Large intestine (tissue), 3 donors: ENCODE measurements at regions not wholly inside any gene's neighbourhood (a gene's known extent, or its start where the extent isn't known, plus 50 kb on each side); places are given as distances from the start of the nearest gene placed in this dataset.

Experiments
- DNase-seq, 2 donors: peaks; one replicate each; pipeline versions ENCODE4 v3.0.0 to v3.0.0-alpha.2; 2013
- H3K27ac ChIP-seq: one replicate; pipeline ENCODE4 v1.5.1; 2013; ENCODE audit warnings: low read length
- H3K27me3 ChIP-seq: 2 replicates; pipeline ENCODE4 v1.6.1; 2013; ENCODE audit warnings: low read length; ENCODE audit not compliant: control insufficient read depth, insufficient read depth
- H3K36me3 ChIP-seq: 2 replicates; pipeline ENCODE4 v1.6.1; 2013; ENCODE audit warnings: low read length; ENCODE audit not compliant: control insufficient read depth, insufficient read depth
- H3K4me1 ChIP-seq: one replicate; pipeline ENCODE4 v1.6.1; 2013; ENCODE audit warnings: low read length; ENCODE audit not compliant: control insufficient read depth, insufficient read depth
- H3K4me3 ChIP-seq: one replicate; pipeline ENCODE4 v1.5.1; 2013; ENCODE audit warnings: low read length
- H3K9me3 ChIP-seq: one replicate; pipeline ENCODE4 v1.6.1; 2013; ENCODE audit warnings: mild to moderate bottlenecking, low read depth, low read length, moderate library complexity; ENCODE audit not compliant: control insufficient read depth
- WGBS: methylation state at CpG from one replicate; pipeline ENCODE4 v1.1.5; 2013; ENCODE audit warnings: low lambda C conversion rate; ENCODE audit not compliant: insufficient coverage; 5-methylcytosine and 5-hydroxymethylcytosine counted together

DNA sequence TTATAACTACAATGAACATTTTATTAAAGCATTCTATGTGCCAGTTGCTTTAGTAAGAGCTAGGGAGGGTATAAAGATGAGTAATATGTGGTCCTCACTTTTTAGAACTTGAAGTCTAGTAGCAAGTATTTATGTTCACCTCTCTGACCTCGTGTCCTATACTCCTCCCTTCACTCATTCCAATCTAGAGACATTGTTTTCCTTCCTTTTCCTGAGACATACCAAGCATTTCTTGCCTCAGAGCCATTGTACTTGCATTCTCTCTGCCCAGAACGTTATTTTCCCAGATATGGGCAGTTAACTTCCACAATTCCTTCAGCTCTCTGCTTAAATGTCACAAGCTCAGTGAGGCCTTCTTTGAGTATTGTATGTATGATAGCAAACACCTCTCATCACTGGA is 408.6 kb downstream of the PDCD6IP start:
- DNase-seq: no peak
- H3K9me3 ChIP-seq: no peaks in the 10 kb centered on the region
- peaks cover under 1% of the 10 kb centered on the region for H3K4me1 ChIP-seq
- WGBS: 67% methylated on average over 1 of the region's 2 CpGs
- no peaks in the 10 kb centered on the region for H3K27me3 ChIP-seq
- no peak overlapping the region for H3K4me3 ChIP-seq
- no peaks in the 10 kb centered on the region for H3K36me3 ChIP-seq
- no peak overlapping the region for H3K27ac ChIP-seq

DNA sequence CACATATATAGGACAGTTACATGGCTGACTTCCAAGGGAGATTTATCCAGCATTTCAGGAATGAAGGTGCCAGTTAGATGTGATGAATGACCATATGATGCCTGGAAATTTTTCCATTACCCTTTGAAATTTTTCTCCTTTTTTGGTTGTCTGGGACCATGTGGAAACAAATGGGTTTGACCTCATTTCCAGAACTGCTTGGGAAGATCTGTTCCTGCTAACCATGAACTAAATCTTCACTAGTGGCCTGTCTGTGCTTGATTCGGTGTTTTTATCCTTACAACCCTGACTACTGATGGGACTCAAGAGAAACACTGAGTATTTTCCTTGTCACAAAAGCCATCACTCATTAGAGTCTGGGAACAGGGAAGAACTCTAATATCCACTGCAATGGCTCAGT is 409.4 kb downstream of the PDCD6IP start:
- WGBS: no CpG with 5 or more reads among the region's 1 CpG
- Histone ChIP-seq H3K27ac (no peak overlapping the region), H3K27me3 (no peaks in the 10 kb centered on the region), H3K4me1 (peaks cover 8% of the 10 kb centered on the region), H3K9me3 (no peaks in the 10 kb centered on the region), H3K4me3 (no peak overlapping the region), H3K36me3 (no peaks in the 10 kb centered on the region)
- DNase-seq: no peak

DNA sequence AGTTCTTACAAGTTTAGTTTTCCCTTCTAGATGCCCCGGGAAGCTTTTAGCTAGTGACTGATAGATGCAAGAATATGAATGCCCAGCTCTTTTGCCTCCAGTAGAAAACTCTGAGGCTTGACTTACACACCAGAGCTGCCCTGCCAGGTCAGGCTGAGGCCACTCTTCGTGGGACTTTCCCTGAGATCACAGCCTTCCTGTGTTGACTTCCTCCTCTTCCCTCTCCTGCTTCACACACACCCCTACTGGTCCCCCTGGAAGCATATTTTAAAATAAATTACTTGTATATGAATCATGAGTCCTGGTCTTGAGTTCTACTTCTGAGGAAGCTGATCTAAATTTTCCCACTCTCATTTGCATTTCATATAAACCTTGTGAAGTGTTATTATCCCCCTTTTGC is 413.7 kb downstream of the PDCD6IP start:
- Histone ChIP-seq H3K4me3 (no peak overlapping the region), H3K4me1 (peaks cover 19% of the 10 kb centered on the region), H3K9me3 (no peaks in the 10 kb centered on the region), H3K27me3 (no peaks in the 10 kb centered on the region), H3K27ac (no peak overlapping the region), H3K36me3 (no peaks in the 10 kb centered on the region)
- WGBS: no CpG with 5 or more reads among the region's 2 CpGs
- DNase-seq: peak in 1 of 2 donors; percentile 16

DNA sequence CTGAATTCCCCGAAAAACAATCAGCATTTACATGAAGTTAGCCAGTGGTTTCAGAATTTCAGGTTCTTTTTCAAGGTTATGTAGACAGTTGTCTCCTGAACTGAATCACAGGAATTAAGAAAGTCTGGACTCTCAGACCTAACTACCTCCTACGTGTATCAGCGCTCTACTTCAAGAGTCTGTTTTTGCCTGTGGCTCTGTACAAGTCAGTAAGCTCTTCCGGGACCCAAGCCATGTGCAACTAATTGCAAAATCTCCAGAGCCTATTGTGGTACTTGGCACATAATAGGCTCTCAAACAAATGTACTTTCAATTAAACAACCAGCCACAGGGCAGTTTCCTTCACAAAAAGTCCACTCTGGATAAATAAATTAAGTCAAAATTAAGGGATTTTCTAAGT is 414.2 kb downstream of the PDCD6IP start:
- H3K9me3 ChIP-seq: no peaks in the 10 kb centered on the region
- H3K27ac ChIP-seq: peak overlapping the region; percentile 56
- no CpG with 5 or more reads among the region's 4 CpGs for WGBS
- peak in 1 of 2 donors; percentile 46 for DNase-seq
- no peaks in the 10 kb centered on the region for H3K36me3 ChIP-seq
- H3K4me3 ChIP-seq: no peak overlapping the region
- H3K27me3 ChIP-seq: no peaks in the 10 kb centered on the region
- H3K4me1 ChIP-seq: peaks cover 19% of the 10 kb centered on the region

DNA sequence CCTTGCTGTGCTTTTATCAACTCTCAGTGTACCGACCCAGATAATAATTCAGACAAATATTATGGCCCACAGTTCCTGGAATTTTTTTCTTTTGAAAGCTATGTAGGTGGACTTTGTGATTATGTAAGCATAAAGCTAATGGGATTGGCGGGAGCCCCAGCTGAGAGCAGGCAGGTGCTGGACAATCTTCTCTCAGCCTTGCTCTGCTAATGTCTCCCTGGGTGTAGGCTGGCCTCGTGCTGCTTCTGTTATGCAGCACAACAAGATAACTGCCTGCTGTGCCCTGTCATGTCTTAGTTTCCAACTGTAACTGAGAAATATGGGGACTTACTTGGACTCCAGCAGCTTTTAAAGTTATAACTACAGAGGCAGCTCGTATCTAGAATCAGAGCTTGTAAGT is 415.0 kb downstream of the PDCD6IP start:
- Histone ChIP-seq H3K27ac (peak overlapping the region; percentile 56), H3K27me3 (no peaks in the 10 kb centered on the region), H3K9me3 (no peaks in the 10 kb centered on the region), H3K4me3 (no peak overlapping the region), H3K4me1 (peaks cover 19% of the 10 kb centered on the region), H3K36me3 (no peaks in the 10 kb centered on the region)
- WGBS: 60% methylated on average over 1 of the region's 4 CpGs
- peak; percentile 78 to 91 for DNase-seq

DNA sequence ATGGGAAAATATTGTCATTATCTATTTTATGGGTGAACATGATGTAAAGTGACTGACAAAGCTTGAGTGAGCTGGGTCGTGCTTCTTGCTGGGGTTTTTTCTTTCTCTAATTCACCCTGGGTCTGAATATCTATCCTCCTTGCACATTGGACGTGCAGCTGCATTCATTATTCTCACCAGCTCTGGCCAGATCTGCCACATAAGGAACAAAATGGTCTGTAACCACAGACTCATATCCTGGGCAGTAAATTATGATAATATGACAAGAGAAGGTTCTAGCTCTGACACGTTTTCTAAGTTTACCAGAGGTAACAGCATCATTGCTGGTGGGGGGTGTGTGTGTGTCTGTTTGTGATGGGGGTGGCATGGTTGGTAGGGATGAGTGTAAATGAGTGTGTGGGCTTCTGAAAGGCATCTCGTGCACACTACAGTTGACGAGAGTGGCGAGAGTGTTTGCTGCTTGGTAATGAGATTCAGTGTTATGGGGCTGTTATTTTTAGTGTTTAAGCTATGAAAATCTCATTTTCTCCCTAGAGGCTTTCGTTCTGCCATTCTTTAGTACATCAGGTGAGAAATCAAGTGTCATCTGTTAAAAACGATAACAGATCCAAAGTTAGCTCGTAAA is 418.4 kb downstream of the PDCD6IP start:
- Histone ChIP-seq H3K4me1 (peaks cover 19% of the 10 kb centered on the region), H3K9me3 (no peaks in the 10 kb centered on the region), H3K27me3 (no peaks in the 10 kb centered on the region), H3K27ac (no peak overlapping the region), H3K36me3 (no peaks in the 10 kb centered on the region), H3K4me3 (no peak overlapping the region)
- no peak for DNase-seq
- 92% methylated on average over 2 of the region's 9 CpGs for WGBS

DNA sequence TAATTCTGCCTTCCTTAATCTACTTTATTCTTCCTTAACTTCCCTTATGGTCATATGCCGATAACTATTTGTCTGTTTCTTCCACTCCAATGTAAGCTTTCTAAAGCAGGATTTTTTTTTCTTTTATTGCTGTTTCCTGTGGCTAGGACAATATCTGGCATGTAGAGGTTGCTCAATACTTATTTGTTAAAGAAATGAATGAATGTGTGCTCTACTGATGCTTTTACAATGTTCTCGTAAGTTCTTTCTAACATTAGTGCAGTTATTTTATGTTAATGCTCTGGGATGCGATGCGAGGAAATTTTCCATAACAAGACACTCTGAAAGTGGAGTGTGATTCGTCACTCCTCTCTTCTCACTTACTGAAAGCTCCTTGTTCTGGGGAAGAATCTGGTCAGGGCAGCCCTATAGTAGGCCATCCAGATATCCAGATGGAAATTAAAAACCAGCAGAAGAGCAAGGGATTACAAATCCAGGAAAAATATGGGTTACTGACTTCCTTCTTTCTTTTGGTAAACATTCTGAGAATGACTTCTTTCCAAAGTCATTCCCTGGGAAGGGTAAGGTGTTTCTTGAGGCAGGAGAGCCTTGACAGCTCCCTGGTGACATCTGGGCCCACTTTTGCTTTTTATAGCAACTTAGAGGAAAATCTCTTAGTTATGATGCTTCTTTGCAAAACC is 420.4 kb downstream of the PDCD6IP start:
- DNase-seq: no peak
- H3K4me3 ChIP-seq: no peak overlapping the region
- no peaks in the 10 kb centered on the region for H3K9me3 ChIP-seq
- WGBS: 44% methylated on average over 2 of the region's 5 CpGs
- peaks cover 2% of the 10 kb centered on the region for H3K4me1 ChIP-seq
- H3K36me3 ChIP-seq: no peaks in the 10 kb centered on the region
- H3K27ac ChIP-seq: no peak overlapping the region
- H3K27me3 ChIP-seq: no peaks in the 10 kb centered on the region

DNA sequence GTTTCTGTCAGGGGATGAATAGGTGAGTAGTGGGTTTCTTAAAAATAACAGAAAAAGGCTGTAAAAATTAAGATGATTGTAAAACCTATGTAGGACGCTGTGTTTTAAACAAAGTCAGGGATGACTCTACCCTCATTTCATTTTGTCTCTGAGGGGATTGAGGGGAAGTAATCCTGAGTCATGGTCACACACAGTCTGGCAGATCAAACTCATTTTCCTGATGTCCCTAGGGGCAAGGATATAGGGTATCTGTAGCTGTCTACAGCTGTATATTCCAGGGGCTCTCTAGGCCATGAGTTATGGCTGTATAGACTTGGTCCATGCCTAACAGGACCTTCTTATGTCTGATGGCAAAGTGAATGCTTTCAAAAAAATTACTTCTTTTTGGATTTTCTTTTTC is 421.1 kb downstream of the PDCD6IP start:
- no peak for DNase-seq
- no peak overlapping the region for H3K4me3 ChIP-seq
- H3K36me3 ChIP-seq: no peaks in the 10 kb centered on the region
- H3K9me3 ChIP-seq: no peaks in the 10 kb centered on the region
- no peaks in the 10 kb centered on the region for H3K4me1 ChIP-seq
- no peak overlapping the region for H3K27ac ChIP-seq
- H3K27me3 ChIP-seq: no peaks in the 10 kb centered on the region
- WGBS: no CpG with 5 or more reads among the region's 1 CpG

DNA sequence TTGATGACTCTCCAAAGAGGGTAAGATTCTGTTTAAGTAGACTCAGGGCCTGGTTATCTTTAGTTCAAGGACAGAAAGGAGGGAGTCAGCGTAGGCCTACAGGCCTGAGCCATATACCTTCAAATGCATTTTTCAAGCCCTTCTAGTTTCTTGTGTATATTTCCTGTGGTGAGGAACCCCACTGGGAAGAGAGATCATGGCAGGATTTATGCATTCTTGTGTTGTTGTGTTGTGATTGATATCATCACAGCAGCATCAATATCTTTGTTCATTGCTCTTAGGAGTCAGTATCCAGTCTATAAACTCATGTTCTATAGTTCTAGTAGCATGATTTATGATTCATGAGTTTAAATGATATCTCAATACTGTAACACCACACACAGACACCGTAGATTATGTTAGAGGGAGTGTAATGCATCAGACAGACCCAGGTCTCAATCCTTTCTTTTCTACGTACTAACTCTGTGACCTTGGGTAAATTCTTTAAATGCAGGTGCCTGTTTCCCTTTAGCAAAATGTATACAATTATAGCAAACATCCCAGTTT is 427.5 kb downstream of the PDCD6IP start:
- Histone ChIP-seq H3K27ac (no peak overlapping the region), H3K9me3 (no peaks in the 10 kb centered on the region), H3K4me1 (no peaks in the 10 kb centered on the region), H3K4me3 (no peak overlapping the region), H3K36me3 (no peaks in the 10 kb centered on the region), H3K27me3 (no peaks in the 10 kb centered on the region)
- DNase-seq: no peak
- WGBS: 67% methylated on average over 1 of the region's 3 CpGs

DNA sequence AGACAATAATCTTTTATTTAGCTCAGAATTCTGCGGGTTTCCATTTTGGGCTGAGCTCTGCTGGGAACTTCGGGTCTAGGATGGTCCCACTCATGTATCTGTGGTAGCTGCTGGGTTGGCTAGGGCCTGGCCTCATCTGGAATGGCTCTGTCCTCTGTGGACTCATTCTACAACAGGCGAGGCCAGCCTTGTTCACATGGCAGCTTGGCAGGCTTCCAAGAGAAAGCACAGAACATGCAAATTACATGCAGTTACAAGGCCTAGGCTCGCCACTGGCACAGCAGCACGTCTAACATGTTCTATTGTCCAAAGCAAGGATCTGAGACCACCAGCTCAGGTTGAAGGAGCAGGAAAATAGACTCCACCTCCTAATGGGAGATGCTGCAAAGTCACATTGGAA is 431.4 kb downstream of the PDCD6IP start:
- no peaks in the 10 kb centered on the region for H3K9me3 ChIP-seq
- WGBS: no CpG with 5 or more reads among the region's 5 CpGs
- DNase-seq: peak; percentile 63 to 83
- H3K27ac ChIP-seq: no peak overlapping the region
- H3K4me1 ChIP-seq: no peaks in the 10 kb centered on the region
- H3K27me3 ChIP-seq: no peaks in the 10 kb centered on the region
- H3K36me3 ChIP-seq: no peaks in the 10 kb centered on the region
- H3K4me3 ChIP-seq: no peak overlapping the region

DNA sequence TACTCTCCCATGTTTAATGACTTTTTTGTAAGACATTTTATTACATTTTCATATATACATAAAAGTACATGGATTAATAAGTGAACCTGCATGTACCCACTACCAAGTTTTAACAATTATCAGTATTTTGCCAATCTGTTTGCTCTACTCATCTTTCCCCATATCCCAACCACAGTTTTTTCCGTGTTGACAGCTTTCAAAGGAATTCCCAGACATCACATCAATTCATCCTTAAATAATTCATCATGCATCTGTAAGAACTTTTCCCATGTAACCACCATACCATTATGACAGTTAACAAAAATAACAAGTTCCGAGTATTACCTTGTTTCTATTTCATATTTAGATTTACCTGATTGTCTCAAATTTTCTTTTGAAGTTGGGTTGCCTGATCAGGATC is 436.7 kb downstream of the PDCD6IP start:
- Histone ChIP-seq H3K27ac (no peak overlapping the region), H3K36me3 (no peaks in the 10 kb centered on the region), H3K4me1 (peaks cover under 1% of the 10 kb centered on the region), H3K27me3 (no peaks in the 10 kb centered on the region), H3K9me3 (no peaks in the 10 kb centered on the region), H3K4me3 (no peak overlapping the region)
- no peak for DNase-seq
- 71% methylated on average over 1 of the region's 2 CpGs for WGBS
